Middle frontal gyrus (tissue), 1 donor: ENCODE measurements at regions not wholly inside any gene's neighbourhood (a gene's known extent, or its start where the extent isn't known, plus 50 kb on each side); places are given as distances from the start of the nearest gene placed in this dataset.
A peak's percentile ranks its signal among the peaks of the same experiment; 100 is the strongest.

Source experiments
- DNase-seq: peaks from one replicate; pipeline ENCODE4 v3.0.0-alpha.2; 2015; ENCODE audit warnings: low spot score; ENCODE audit errors: extremely low spot score

- no peak for DNase-seq
Observed at GRCh38 chr4:132527817-132528216, 621.3 kb upstream of the PCDH10 start.

GRCh38 chr4:132530861-132531260 is 618.2 kb upstream of the PCDH10 start:
- no peak for DNase-seq

GRCh38 chr4:132540268-132540667 is 608.8 kb upstream of the PCDH10 start:
- no peak for DNase-seq

GRCh38 chr4:132540797-132541196 is 608.3 kb upstream of the PCDH10 start:
- DNase-seq = no peak

GRCh38 chr4:132542228-132542627 is 606.9 kb upstream of the PCDH10 start:
- DNase-seq = no peak

- DNase-seq = no peak
Observed at GRCh38 chr4:132548463-132548862, 600.6 kb upstream of the PCDH10 start.

- no peak for DNase-seq
Observed at GRCh38 chr4:132556316-132556715, 592.8 kb upstream of the PCDH10 start.

- no peak for DNase-seq
Observed at GRCh38 chr4:132557660-132558059, 591.4 kb upstream of the PCDH10 start.

- DNase-seq = no peak
Observed at GRCh38 chr4:132564920-132565319, 584.2 kb upstream of the PCDH10 start.

GRCh38 chr4:132565542-132565941 is 583.6 kb upstream of the PCDH10 start:
- no peak for DNase-seq

- DNase-seq = no peak
Observed at GRCh38 chr4:132572210-132572609, 576.9 kb upstream of the PCDH10 start.

GRCh38 chr4:132587626-132588025 is 561.5 kb upstream of the PCDH10 start:
- no peak for DNase-seq

GRCh38 chr4:132592340-132592739 is 556.8 kb upstream of the PCDH10 start:
- DNase-seq = no peak

- DNase-seq = no peak
Observed at GRCh38 chr4:132592850-132593249, 556.2 kb upstream of the PCDH10 start.

GRCh38 chr4:132593717-132594400 is 555.2 kb upstream of the PCDH10 start:
- no peak for DNase-seq

- no peak for DNase-seq
Observed at GRCh38 chr4:132596186-132596585, 552.9 kb upstream of the PCDH10 start.

- no peak for DNase-seq
Observed at GRCh38 chr4:132605551-132605950, 543.5 kb upstream of the PCDH10 start.

- no peak for DNase-seq
Observed at GRCh38 chr4:132614682-132615081, 534.4 kb upstream of the PCDH10 start.

- no peak for DNase-seq
Observed at GRCh38 chr4:132619968-132620367, 529.1 kb upstream of the PCDH10 start.

GRCh38 chr4:132642016-132642817 is 506.9 kb upstream of the PCDH10 start:
- peak; percentile 42 for DNase-seq

GRCh38 chr4:132646186-132646585 is 502.9 kb upstream of the PCDH10 start:
- DNase-seq = no peak

GRCh38 chr4:132651196-132651595 is 497.9 kb upstream of the PCDH10 start:
- no peak for DNase-seq

GRCh38 chr4:132660181-132660580 is 488.9 kb upstream of the PCDH10 start:
- no peak for DNase-seq
